KOPT-K1 (cell line): ENCODE measurements at regions not wholly inside any gene's neighbourhood (a gene's known extent, or its start where the extent isn't known, plus 50 kb on each side); places are given as distances from the start of the nearest gene placed in this dataset.

Experiments
- H3K27ac ChIP-seq: fragments of 200-600 bp; sonication (generic); 2 replicates; pipeline ENCODE4 v1.5.1; 2016; ENCODE audit warnings: antibody characterized with exemption, mild to moderate bottlenecking, low read depth, low read length; ENCODE audit not compliant: poor library complexity, severe bottlenecking
- H3K36me3 ChIP-seq: fragments of 200-600 bp; sonication (generic); 2 replicates; pipeline ENCODE4 v1.5.1; 2017; ENCODE audit warnings: antibody characterized with exemption, mild to moderate bottlenecking, low read length, moderate library complexity; ENCODE audit not compliant: insufficient read depth
- H3K9me3 ChIP-seq: fragments of 200-600 bp; sonication (generic); 2 replicates; pipeline ENCODE4 v1.5.1; 2017; ENCODE audit warnings: antibody characterized with exemption, low read length, mild to moderate bottlenecking; ENCODE audit not compliant: insufficient read depth, poor library complexity, severe bottlenecking

GRCh38 chr5:167944121-167944852, 347.2 kb upstream of the WWC1 start:
- H3K27ac ChIP-seq, result no peak overlapping the region
- no peaks in the 10 kb centered on the region for H3K36me3 ChIP-seq
- no peaks in the 10 kb centered on the region for H3K9me3 ChIP-seq

- no peaks in the 10 kb centered on the region for H3K36me3 ChIP-seq
- no peak overlapping the region for H3K27ac ChIP-seq
These were observed 345.7 kb upstream of the WWC1 start for GRCh38 chr5:167945542-167946384.

GRCh38 chr5:167947306-167947705, 344.1 kb upstream of the WWC1 start:
- H3K27ac ChIP-seq, result no peak overlapping the region

More at GRCh38 chr5:167945542-167946384, 345.7 kb upstream of the WWC1 start:
- no peaks in the 10 kb centered on the region for H3K9me3 ChIP-seq

GRCh38 chr5:167948251-167948650, 343.2 kb upstream of the WWC1 start:
- H3K9me3 ChIP-seq, result no peaks in the 10 kb centered on the region
- no peaks in the 10 kb centered on the region for H3K36me3 ChIP-seq
- no peak overlapping the region for H3K27ac ChIP-seq

More at GRCh38 chr5:167947306-167947705, 344.1 kb upstream of the WWC1 start:
- H3K9me3 ChIP-seq, result no peaks in the 10 kb centered on the region
- no peaks in the 10 kb centered on the region for H3K36me3 ChIP-seq

- H3K27ac ChIP-seq, result no peak overlapping the region
- H3K9me3 ChIP-seq, result no peaks in the 10 kb centered on the region
These were observed 342.0 kb upstream of the WWC1 start for GRCh38 chr5:167949435-167949834.

DNA sequence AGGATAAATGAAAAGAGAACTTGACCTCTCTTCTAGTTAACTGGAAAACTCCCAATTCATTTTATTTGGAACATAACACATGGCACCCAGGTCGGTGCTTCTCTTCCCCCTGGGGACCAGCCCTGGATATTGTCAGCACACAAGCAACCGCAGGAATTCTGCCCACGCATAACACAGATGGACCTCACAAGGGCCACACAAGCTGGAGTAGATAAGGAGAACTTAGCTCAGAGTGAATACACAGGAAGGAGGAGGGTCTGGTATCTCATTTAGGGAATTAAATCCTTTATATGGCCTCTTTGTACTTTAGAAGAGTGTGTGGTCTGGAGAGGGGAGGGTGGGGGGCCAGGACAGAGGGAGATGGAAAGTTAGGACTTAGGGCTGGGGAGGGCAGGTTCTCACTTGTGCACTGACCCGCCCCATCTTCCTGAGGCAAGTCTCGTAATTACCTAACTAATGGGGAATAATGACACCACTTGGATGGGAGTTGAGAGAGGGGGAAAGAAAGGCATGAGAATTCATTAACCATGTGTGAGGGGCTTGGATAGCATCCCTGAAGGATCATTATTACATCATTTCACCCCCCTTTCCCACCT, 341.2 kb upstream of the WWC1 start:
- no peak overlapping the region for H3K27ac ChIP-seq
- no peaks in the 10 kb centered on the region for H3K9me3 ChIP-seq
- H3K36me3 ChIP-seq, result no peaks in the 10 kb centered on the region

More at GRCh38 chr5:167949435-167949834, 342.0 kb upstream of the WWC1 start:
- H3K36me3 ChIP-seq, result no peaks in the 10 kb centered on the region

DNA sequence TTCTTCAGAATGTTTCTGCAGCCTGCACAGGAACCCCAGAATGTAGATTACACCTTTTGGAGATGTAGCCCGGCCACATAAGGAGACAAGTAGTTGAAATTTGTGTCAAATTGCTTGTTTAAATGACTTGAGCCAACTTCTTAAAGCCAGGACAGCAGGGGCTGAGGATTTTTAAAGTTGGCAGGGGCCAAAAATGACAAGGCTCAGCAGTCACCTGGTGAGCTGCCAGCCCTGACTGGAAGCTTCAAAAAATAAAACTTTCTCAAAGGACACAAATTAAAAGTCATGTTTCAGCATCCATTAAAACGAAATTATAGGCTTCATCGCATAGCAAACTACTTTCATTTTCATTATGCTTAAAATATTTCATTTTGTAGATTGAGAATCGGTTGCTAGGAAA, 340.3 kb upstream of the WWC1 start:
- Histone ChIP-seq H3K9me3 (no peaks in the 10 kb centered on the region), H3K36me3 (no peaks in the 10 kb centered on the region), H3K27ac (no peak overlapping the region)

- Histone ChIP-seq H3K36me3 (no peaks in the 10 kb centered on the region), H3K9me3 (no peaks in the 10 kb centered on the region)
These were observed 339.0 kb upstream of the WWC1 start for GRCh38 chr5:167952278-167952995.

DNA sequence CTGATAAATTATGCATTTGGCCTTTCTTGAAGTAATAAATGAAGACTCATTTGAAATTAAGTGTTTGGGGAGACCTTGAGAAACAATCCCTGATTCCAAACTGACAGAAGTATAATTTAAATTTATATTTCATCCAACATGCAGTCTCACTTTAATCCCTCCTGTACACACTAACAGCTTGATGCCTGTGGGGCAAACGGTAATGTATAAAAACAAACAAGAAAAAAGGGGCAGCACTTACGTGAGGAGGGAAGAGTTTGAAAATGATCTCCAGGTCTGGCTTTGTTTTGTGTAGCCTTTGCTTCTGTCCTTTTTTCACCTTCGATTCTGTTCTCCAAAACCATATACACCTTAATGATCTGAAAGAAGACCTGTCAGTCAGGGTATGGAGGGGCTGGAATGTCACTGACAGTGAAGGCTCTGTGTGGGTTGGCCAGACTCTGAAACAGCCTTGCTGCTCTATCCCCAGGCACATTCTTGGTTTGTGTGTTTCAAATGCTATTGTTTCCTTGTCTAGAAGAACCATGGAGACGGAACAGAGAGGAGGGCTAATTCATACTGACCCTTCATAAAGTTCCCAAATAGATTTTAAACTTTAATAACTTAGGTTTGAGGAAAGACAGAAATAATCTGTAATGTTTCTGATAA, 338.2 kb upstream of the WWC1 start:
- H3K27ac ChIP-seq, result no peak overlapping the region

More at GRCh38 chr5:167952278-167952995, 339.0 kb upstream of the WWC1 start:
- H3K27ac ChIP-seq, result no peak overlapping the region

DNA sequence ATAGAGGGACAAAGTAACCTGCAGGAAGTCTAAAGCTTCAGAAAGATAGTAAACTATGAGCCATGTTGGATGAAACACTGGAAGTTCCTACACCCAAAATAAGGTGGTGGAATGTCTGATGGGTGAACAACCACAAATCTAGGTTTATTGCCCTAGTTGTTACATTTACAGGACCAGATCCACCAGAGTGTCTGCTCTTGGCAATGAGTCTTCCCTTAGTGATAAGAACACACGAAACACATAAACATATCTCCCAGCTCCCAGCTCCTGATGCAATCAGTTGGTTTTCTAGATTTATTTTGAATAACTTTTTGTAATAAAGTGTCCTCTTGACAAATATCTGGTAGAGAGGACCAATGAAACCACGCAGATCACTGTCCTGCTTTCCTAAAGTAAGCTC, 329.7 kb upstream of the WWC1 start:
- Histone ChIP-seq H3K27ac (no peak overlapping the region), H3K36me3 (no peaks in the 10 kb centered on the region), H3K9me3 (no peaks in the 10 kb centered on the region)

More for the DNA sequence above, 338.2 kb upstream of the WWC1 start:
- H3K36me3 ChIP-seq, result no peaks in the 10 kb centered on the region
- H3K9me3 ChIP-seq, result no peaks in the 10 kb centered on the region

GRCh38 chr5:167964529-167964928, 326.9 kb upstream of the WWC1 start:
- H3K27ac ChIP-seq, result no peak overlapping the region
- H3K9me3 ChIP-seq, result no peaks in the 10 kb centered on the region
- no peaks in the 10 kb centered on the region for H3K36me3 ChIP-seq

DNA sequence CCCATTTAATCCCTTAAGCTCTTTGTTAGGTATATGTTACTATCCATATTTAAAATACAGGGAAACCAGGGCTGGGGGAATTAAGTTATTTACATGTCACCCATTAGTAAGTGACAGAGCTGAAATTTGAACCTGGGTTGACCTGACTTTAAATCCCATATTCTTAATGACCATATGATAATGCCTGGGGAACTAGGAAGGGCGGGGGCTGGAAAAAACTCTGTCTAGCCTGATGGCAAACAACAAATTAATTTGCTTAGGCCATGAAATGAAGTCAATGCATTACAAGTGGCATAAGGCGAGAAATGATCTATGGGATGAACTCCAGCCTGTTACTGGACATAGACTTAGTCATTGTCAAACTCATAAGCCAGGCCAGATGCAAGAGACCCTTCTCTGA, 325.7 kb upstream of the WWC1 start:
- H3K36me3 ChIP-seq, result no peaks in the 10 kb centered on the region
- no peak overlapping the region for H3K27ac ChIP-seq

DNA sequence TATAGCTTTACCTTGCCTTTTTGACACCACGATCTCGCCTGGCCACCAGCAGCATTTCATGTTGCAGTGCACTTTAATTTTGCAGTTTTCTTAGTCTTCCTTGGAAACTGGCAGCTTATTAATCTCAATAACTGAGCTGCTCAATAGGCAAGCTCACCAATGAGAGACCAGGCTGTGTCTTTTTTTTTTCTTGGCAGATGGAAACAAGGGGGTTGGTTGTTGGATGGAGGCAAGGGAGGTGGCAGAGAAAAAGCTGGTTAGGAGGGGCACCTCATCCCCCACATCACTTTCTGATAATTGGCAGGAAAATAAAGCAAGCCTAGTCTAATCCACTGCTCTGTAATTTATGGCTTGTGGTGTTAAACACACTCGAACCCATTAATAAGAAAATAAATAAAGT, 324.5 kb upstream of the WWC1 start:
- Histone ChIP-seq H3K27ac (no peak overlapping the region), H3K36me3 (no peaks in the 10 kb centered on the region)

More for the DNA sequence above, 325.7 kb upstream of the WWC1 start:
- H3K9me3 ChIP-seq, result no peaks in the 10 kb centered on the region

DNA sequence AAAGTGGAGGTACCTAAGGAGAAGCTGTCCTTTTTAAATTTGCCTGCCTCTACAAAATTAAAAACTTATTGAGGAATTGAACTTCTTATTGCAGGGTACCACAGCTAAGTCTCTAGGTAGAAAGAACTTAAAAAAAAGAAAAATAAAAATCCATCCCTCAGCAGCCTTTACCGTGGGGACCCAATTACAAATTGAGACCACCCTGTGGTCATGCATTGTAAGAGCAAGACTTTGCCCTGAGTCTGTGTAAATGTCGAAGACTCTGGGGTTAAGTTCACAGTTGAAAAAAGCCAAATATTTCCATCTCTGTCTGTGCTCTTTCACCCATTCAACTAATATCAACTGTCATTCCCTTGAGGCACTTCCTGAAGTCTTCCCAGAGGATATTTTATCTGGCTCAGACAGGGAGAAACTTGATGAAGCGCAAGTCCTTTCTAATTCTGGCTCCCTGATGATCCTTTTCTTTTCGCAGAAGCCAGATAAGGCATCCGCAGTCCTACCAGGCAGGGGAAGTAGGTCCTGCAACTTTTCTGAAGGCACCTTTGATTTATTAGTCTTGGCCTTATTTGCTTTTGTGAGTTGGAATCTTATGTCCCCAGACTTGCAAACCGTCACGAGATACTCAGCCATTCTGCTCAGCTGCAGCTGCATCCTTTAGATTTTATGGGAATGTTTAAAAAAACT, 323.8 kb upstream of the WWC1 start:
- Histone ChIP-seq H3K9me3 (no peaks in the 10 kb centered on the region), H3K27ac (no peak overlapping the region), H3K36me3 (no peaks in the 10 kb centered on the region)

More for the DNA sequence above, 324.5 kb upstream of the WWC1 start:
- no peaks in the 10 kb centered on the region for H3K9me3 ChIP-seq
